Lower leg skin (tissue), 3 donors: ENCODE measurements at regions not wholly inside any gene's neighbourhood (a gene's known extent, or its start where the extent isn't known, plus 50 kb on each side); places are given as distances from the start of the nearest gene placed in this dataset.

Experiments used
- POLR2A ChIP-seq, 2 donors: fragments of 450-650 bp; IDR thresholded peaks; one replicate each; pipeline ENCODE4 v1.6.1; 2016 to 2017; ENCODE audit warnings: antibody characterized with exemption in 2 of 2, mild to moderate bottlenecking in 1 of 2, moderate library complexity in 1 of 2
- TF ChIP-seq, protein P1 (sequence below), 3 donors: fragments of 450-650 bp; IDR thresholded peaks; one replicate each; pipeline ENCODE4 v1.5.1; 2016; ENCODE audit warnings: antibody characterized with exemption in 3 of 3, mild to moderate bottlenecking in 3 of 3, moderate library complexity in 2 of 3

DNA sequence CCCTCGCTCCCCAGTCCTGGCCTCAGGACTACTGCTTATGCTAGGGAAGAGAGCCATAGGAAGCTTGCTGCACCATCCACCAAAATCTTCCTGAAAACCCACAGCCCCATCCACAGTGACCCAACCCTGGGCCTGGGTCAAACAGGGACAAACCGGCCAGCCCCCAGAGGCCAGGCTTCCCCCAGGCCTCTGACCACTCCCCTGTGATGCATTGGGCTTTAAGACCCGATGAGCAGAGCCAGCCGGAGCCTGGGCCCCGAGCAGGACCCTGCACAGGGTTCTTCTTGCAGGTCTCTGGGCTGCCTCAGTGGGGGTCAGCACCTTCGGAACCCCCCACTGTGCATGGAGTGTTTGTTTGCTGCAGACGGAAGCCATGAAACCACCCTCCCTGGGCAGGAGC lies 583.7 kb downstream of the BRD1 start:
- no peak for TF ChIP-seq POLR2A (IDR thresholded peaks at IDR 0.05)
- TF ChIP-seq, protein P1, sequence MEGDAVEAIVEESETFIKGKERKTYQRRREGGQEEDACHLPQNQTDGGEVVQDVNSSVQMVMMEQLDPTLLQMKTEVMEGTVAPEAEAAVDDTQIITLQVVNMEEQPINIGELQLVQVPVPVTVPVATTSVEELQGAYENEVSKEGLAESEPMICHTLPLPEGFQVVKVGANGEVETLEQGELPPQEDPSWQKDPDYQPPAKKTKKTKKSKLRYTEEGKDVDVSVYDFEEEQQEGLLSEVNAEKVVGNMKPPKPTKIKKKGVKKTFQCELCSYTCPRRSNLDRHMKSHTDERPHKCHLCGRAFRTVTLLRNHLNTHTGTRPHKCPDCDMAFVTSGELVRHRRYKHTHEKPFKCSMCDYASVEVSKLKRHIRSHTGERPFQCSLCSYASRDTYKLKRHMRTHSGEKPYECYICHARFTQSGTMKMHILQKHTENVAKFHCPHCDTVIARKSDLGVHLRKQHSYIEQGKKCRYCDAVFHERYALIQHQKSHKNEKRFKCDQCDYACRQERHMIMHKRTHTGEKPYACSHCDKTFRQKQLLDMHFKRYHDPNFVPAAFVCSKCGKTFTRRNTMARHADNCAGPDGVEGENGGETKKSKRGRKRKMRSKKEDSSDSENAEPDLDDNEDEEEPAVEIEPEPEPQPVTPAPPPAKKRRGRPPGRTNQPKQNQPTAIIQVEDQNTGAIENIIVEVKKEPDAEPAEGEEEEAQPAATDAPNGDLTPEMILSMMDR (IDR thresholded peaks at IDR 0.05) = no peak
